Neural cell (in vitro differentiated cells): ENCODE measurements at regions not wholly inside any gene's neighbourhood (a gene's known extent, or its start where the extent isn't known, plus 50 kb on each side); places are given as distances from the start of the nearest gene placed in this dataset.

Experiments used
- CTCF ChIP-seq: fragments of 450-650 bp; IDR thresholded peaks from 2 replicates; pipeline ENCODE4 v1.5.1; 2014; ENCODE audit warnings: antibody characterized with exemption, mild to moderate bottlenecking, moderate library complexity; ENCODE audit not compliant: poor library complexity, severe bottlenecking
- RAD21 ChIP-seq: fragments of 450-650 bp; conservative IDR thresholded peaks from 2 replicates; pipeline ENCODE4 v1.6.1; 2014; ENCODE audit warnings: antibody characterized with exemption, mild to moderate bottlenecking, moderate library complexity

GRCh38 chr3:187844708-187845107 lies 99.4 kb upstream of the BCL6 start:
- TF ChIP-seq CTCF = no peak
- TF ChIP-seq RAD21 = no peak
